GM12891 (cell line): ENCODE measurements at regions not wholly inside any gene's neighbourhood (a gene's known extent, or its start where the extent isn't known, plus 50 kb on each side); places are given as distances from the start of the nearest gene placed in this dataset.

Source experiments
- POLR2A ChIP-seq: IDR thresholded peaks from 2 replicates; pipeline ENCODE4 v1.6.1; 2011; ENCODE audit warnings: low read depth, low read length, control low read depth
- POLR2AphosphoS5 ChIP-seq: IDR thresholded peaks from 2 replicates; pipeline ENCODE4 v1.6.1; 2011; ENCODE audit warnings: low read depth, low read length, control low read depth
- TAF1 ChIP-seq: IDR thresholded peaks from 2 replicates; pipeline ENCODE4 v1.6.1; 2011; ENCODE audit warnings: low read depth, low read length, control low read depth

GRCh38 chrY:7920382-7920781 is 1008.8 kb upstream of the AMELY start:
- TF ChIP-seq POLR2AphosphoS5 (no peak), TAF1 (no peak), POLR2A (no peak)
